CD14-positive monocyte (primary cell): ENCODE measurements at regions not wholly inside any gene's neighbourhood (a gene's known extent, or its start where the extent isn't known, plus 50 kb on each side); places are given as distances from the start of the nearest gene placed in this dataset.

Experiments
- DNase-seq, 3 donors: peaks; one replicate each; pipeline ENCODE4 v3.0.0-alpha.2; 2011 to 2022
- H2AFZ ChIP-seq: 2 replicates; pipeline ENCODE4 v1.6.0; 2012; ENCODE audit warnings: mild to moderate bottlenecking, low read depth, low read length, inconsistent platforms; ENCODE audit not compliant: insufficient read depth, poor library complexity, severe bottlenecking
- H3K27ac ChIP-seq, 2 donors: 1 replicate in 1 of 2; 2 replicates in 1 of 2; pipeline ENCODE4 v1.5.1; 2012 to 2013; ENCODE audit warnings: low read length in 2 of 2, control low read depth in 1 of 2, inconsistent platforms in 1 of 2, low read depth in 1 of 2, mild to moderate bottlenecking in 1 of 2
- H3K27me3 ChIP-seq, 2 donors: one replicate each; pipeline versions ENCODE4 v1.6.0 to v1.6.1; 2011 to 2013; ENCODE audit warnings: low read length in 2 of 2; ENCODE audit not compliant: control insufficient read depth in 2 of 2, insufficient read depth in 2 of 2
- H3K36me3 ChIP-seq, 2 donors: replicated peaks in 1 of 2; 1 replicate in 1 of 2; 2 replicates in 1 of 2; pipeline versions ENCODE4 v1.5.1 to v1.6.1; 2012 to 2013; ENCODE audit warnings: low read length in 2 of 2, control low read depth in 1 of 2, inconsistent platforms in 1 of 2, mild to moderate bottlenecking in 1 of 2; ENCODE audit not compliant: insufficient read depth in 2 of 2, control insufficient read depth in 1 of 2
- H3K4me1 ChIP-seq, 2 donors: 1 replicate in 1 of 2; 2 replicates in 1 of 2; pipeline versions ENCODE4 v1.5.1 to v1.6.1; 2012 to 2013; ENCODE audit warnings: low read length in 2 of 2, control low read depth in 1 of 2, inconsistent platforms in 1 of 2, mild to moderate bottlenecking in 1 of 2, moderate library complexity in 1 of 2; ENCODE audit not compliant: insufficient read depth in 2 of 2, control insufficient read depth in 1 of 2
- H3K4me2 ChIP-seq: replicated peaks from 2 replicates; pipeline ENCODE3; 2012; ENCODE audit warnings: low read length, moderate library complexity, mild to moderate bottlenecking; ENCODE audit not compliant: poor library complexity, severe bottlenecking; ENCODE audit errors: extremely low read depth
- H3K4me3 ChIP-seq, 3 experiments: fragments of 200-600 bp in 1 of 3; sonication (generic) in 1 of 3; replicated peaks in 1 of 3; 1 replicate in 2 of 3; 2 replicates in 1 of 3; pipeline ENCODE4 v1.5.1; 2011 to 2013; ENCODE audit warnings: low read length in 3 of 3, mild to moderate bottlenecking in 3 of 3, control low read depth in 2 of 3, low read depth in 2 of 3, inconsistent platforms in 1 of 3, moderate library complexity in 1 of 3
- H3K79me2 ChIP-seq: 2 replicates; pipeline ENCODE4 v1.6.0; 2012; ENCODE audit warnings: mild to moderate bottlenecking, control low read depth, inconsistent platforms, low read length, moderate library complexity; ENCODE audit not compliant: insufficient read depth
- H3K9ac ChIP-seq: 2 replicates; pipeline ENCODE4 v1.6.0; 2017; ENCODE audit warnings: low read length, mild to moderate bottlenecking; ENCODE audit not compliant: insufficient read depth, poor library complexity, severe bottlenecking
- H3K9me3 ChIP-seq, 2 donors: replicated peaks in 1 of 2; 1 replicate in 1 of 2; 2 replicates in 1 of 2; pipeline versions ENCODE4 v1.5.1 to v1.6.1; 2012 to 2013; ENCODE audit warnings: low read length in 2 of 2, control low read depth in 1 of 2; ENCODE audit not compliant: control insufficient read depth in 1 of 2, insufficient read depth in 1 of 2
- H4K20me1 ChIP-seq: 2 replicates; pipeline ENCODE4 v1.6.0; 2012; ENCODE audit warnings: mild to moderate bottlenecking, low read length, control low read depth, moderate library complexity; ENCODE audit not compliant: insufficient read depth
- H3K27ac Mint-ChIP-seq, 7 donors: one replicate each; pipeline ENCODE4 v1.8.0; 2020; ENCODE audit warnings: mild to moderate bottlenecking in 7 of 7, mixed read lengths in 7 of 7, moderate library complexity in 6 of 7, inconsistent platforms in 2 of 7
- H3K27me3 Mint-ChIP-seq, 3 donors: one replicate each; pipeline ENCODE4 v1.8.0; 2021 to 2022; ENCODE audit warnings: low read depth in 3 of 3, mild to moderate bottlenecking in 3 of 3, mixed read lengths in 3 of 3, moderate library complexity in 3 of 3, inconsistent platforms in 1 of 3
- H3K36me3 Mint-ChIP-seq, 2 donors: one replicate each; pipeline ENCODE4 v1.8.0; 2020; ENCODE audit warnings: mixed read lengths in 2 of 2, inconsistent platforms in 1 of 2, mild to moderate bottlenecking in 1 of 2
- H3K4me1 Mint-ChIP-seq: one replicate; pipeline ENCODE4 v1.8.0; 2020; ENCODE audit warnings: mild to moderate bottlenecking, mixed read lengths
- H3K4me3 Mint-ChIP-seq, 2 donors: one replicate each; pipeline ENCODE4 v1.8.0; 2020; ENCODE audit warnings: mild to moderate bottlenecking in 2 of 2, mixed read lengths in 2 of 2, moderate library complexity in 1 of 2
- H3K9me3 Mint-ChIP-seq, 7 donors: one replicate each; pipeline ENCODE4 v1.8.0; 2020 to 2022; ENCODE audit warnings: mixed read lengths in 7 of 7, mild to moderate bottlenecking in 6 of 7, moderate library complexity in 6 of 7, inconsistent platforms in 2 of 7
- WGBS: methylation state at CpG from one replicate; pipeline ENCODE4 v1.1.5; 2013; ENCODE audit warnings: missing lambda C conversion rate; ENCODE audit not compliant: insufficient coverage; 5-methylcytosine and 5-hydroxymethylcytosine counted together
- intact Hi-C, 2 donors: fragments of 100-400 bp; cut with micrococcal nuclease; formaldehyde crosslinking; loops; one replicate each; pipeline versions ENCODE4 v1.15.0 to v1.15.1; 2023
- TF ChIP-seq, protein P1 (sequence below): fragments of 200-600 bp; IDR thresholded peaks from one replicate; pipeline ENCODE4 v1.8.0; 2022; ENCODE audit warnings: antibody characterized with exemption, mild to moderate bottlenecking

DNA sequence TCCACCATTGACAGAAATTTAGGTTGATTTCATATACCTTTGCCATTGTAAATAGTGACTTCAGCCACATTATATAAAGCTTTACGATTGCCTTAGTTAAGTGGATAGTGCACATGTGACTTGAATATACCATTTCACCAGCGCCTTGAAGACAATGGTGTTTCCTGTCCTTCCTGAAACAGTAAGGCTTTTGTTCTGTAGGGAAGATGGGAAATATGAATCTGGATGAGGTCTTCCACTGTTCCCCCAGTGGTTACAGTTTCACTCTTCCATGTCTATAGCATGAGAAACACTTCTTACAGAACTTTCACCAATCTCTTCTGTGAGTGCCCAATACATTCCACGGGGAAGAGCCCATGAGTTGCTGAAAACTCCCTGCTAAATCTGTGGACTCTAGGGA, 240.5 kb downstream of the TRIB2 start:
- Histone ChIP-seq H2AFZ (no peak overlapping the region), H3K4me3 (no peak overlapping the region), H3K9ac (no peak overlapping the region), H3K9me3 (no peaks in the 10 kb centered on the region), H3K79me2 (no peaks in the 10 kb centered on the region), H3K4me1 (no peaks in the 10 kb centered on the region), H3K27me3 (peaks cover 2% of the 10 kb centered on the region in 2 donors), H3K36me3 (no peaks in the 10 kb centered on the region), H3K4me2 (no peak overlapping the region), H3K27ac (no peak overlapping the region), H4K20me1 (no peaks in the 10 kb centered on the region)
- no peak for DNase-seq
- no CpG with 5 or more reads among the region's 3 CpGs for WGBS
- TF ChIP-seq, protein P1, sequence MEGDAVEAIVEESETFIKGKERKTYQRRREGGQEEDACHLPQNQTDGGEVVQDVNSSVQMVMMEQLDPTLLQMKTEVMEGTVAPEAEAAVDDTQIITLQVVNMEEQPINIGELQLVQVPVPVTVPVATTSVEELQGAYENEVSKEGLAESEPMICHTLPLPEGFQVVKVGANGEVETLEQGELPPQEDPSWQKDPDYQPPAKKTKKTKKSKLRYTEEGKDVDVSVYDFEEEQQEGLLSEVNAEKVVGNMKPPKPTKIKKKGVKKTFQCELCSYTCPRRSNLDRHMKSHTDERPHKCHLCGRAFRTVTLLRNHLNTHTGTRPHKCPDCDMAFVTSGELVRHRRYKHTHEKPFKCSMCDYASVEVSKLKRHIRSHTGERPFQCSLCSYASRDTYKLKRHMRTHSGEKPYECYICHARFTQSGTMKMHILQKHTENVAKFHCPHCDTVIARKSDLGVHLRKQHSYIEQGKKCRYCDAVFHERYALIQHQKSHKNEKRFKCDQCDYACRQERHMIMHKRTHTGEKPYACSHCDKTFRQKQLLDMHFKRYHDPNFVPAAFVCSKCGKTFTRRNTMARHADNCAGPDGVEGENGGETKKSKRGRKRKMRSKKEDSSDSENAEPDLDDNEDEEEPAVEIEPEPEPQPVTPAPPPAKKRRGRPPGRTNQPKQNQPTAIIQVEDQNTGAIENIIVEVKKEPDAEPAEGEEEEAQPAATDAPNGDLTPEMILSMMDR, result no peak
- Mint-ChIP-seq H3K4me3 (no peak overlapping the region), H3K36me3 (no peaks in the 10 kb centered on the region), H3K4me1 (no peaks in the 10 kb centered on the region), H3K9me3 (peaks cover 0 to 18% (median 2%) of the 10 kb centered on the region in 7 donors), H3K27ac (no peak overlapping the region), H3K27me3 (peaks cover 0 to 10% (median 4%) of the 10 kb centered on the region in 3 donors)
- intact Hi-C loops, result no loop called here

DNA sequence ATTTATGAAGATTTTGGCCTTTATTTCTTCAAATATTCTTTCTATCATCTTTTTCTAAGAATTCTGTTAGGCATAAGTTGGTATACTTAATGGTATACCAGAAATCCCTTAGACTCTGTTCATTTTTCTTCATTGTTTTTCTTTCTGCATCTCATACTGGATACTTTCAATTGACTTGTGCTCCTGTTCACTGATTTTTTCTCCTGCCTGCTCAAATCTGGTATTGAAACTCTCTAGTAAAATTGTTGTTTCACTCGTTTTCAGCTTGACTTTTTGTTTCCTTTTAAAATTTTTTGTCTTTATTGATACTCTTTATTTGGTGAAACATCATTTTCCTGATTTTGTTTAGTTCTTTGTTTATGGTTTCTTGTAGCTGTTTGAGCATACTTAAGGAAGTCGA, 243.2 kb downstream of the TRIB2 start:
- H3K27ac ChIP-seq, result no peak overlapping the region
- H3K4me3 ChIP-seq, result no peak overlapping the region
- H4K20me1 ChIP-seq, result no peaks in the 10 kb centered on the region
- intact Hi-C loops, result no loop called here
- H3K79me2 ChIP-seq, result no peaks in the 10 kb centered on the region
- TF ChIP-seq, protein P1, result peak; percentile 7
- H3K4me3 Mint-ChIP-seq, result no peak overlapping the region
- WGBS, result no CpG with 5 or more reads among the region's 2 CpGs
- no peak for DNase-seq
- no peak overlapping the region for H2AFZ ChIP-seq
- H3K9me3 ChIP-seq, result no peaks in the 10 kb centered on the region
- H3K27me3 Mint-ChIP-seq, result peaks cover 1 to 3% (median 2%) of the 10 kb centered on the region in 3 donors
- no peaks in the 10 kb centered on the region for H3K36me3 ChIP-seq
- H3K4me2 ChIP-seq, result no peak overlapping the region
- H3K9me3 Mint-ChIP-seq, result peaks cover 0 to 18% (median 2%) of the 10 kb centered on the region in 7 donors
- H3K4me1 Mint-ChIP-seq, result no peaks in the 10 kb centered on the region
- no peaks in the 10 kb centered on the region for H3K4me1 ChIP-seq
- no peak overlapping the region for H3K27ac Mint-ChIP-seq
- H3K9ac ChIP-seq, result no peak overlapping the region
- no peaks in the 10 kb centered on the region for H3K36me3 Mint-ChIP-seq
- no peaks in the 10 kb centered on the region for H3K27me3 ChIP-seq
